ENCODE measurements at regions not wholly inside any gene's neighbourhood (a gene's known extent, or its start where the extent isn't known, plus 50 kb on each side); places are given as distances from the start of the nearest gene placed in this dataset.

GRCh38 chr15:95622843-95623242 is 707.7 kb upstream of the NR2F2 start:
- H3K27me3 ChIP-seq (ENCODE audit: control insufficient read depth, insufficient read depth, low read length), result no peaks in the 10 kb centered on the region
- no peak for FAIRE-seq
- no peak for TF ChIP-seq CTCF (IDR thresholded peaks at IDR 0.05; ENCODE audit: insufficient read depth, low read length, severe bottlenecking)
- H3K36me3 ChIP-seq (ENCODE audit: control insufficient read depth, insufficient read depth, low read length), result no peaks in the 10 kb centered on the region
- no peak for DNase-seq (ENCODE audit: low read depth)
- no peak overlapping the region for H3K4me3 ChIP-seq (ENCODE audit: low read depth, low read length)

- DNase-seq (ENCODE audit: low read depth), result no peak
- no peaks in the 10 kb centered on the region for H3K36me3 ChIP-seq (ENCODE audit: control insufficient read depth, insufficient read depth, low read length)
- FAIRE-seq, result no peak
- no peak overlapping the region for H3K4me3 ChIP-seq (ENCODE audit: low read depth, low read length)
- no peak for TF ChIP-seq CTCF (IDR thresholded peaks at IDR 0.05; ENCODE audit: insufficient read depth, low read length, severe bottlenecking)
- no peaks in the 10 kb centered on the region for H3K27me3 ChIP-seq (ENCODE audit: control insufficient read depth, insufficient read depth, low read length)
Observed at GRCh38 chr15:95624100-95624499, 706.4 kb upstream of the NR2F2 start.

GRCh38 chr15:95624616-95625361 is 705.7 kb upstream of the NR2F2 start:
- H3K4me3 ChIP-seq (ENCODE audit: low read depth, low read length), result no peak overlapping the region
- H3K36me3 ChIP-seq (ENCODE audit: control insufficient read depth, insufficient read depth, low read length), result no peaks in the 10 kb centered on the region
- DNase-seq (ENCODE audit: low read depth) (no peak), FAIRE-seq (no peak)
- no peaks in the 10 kb centered on the region for H3K27me3 ChIP-seq (ENCODE audit: control insufficient read depth, insufficient read depth, low read length)
- TF ChIP-seq CTCF (IDR thresholded peaks at IDR 0.05; ENCODE audit: insufficient read depth, low read length, severe bottlenecking), result no peak

GRCh38 chr15:95626501-95627361 is 703.8 kb upstream of the NR2F2 start:
- H3K36me3 ChIP-seq (ENCODE audit: control insufficient read depth, insufficient read depth, low read length), result no peaks in the 10 kb centered on the region
- no peaks in the 10 kb centered on the region for H3K27me3 ChIP-seq (ENCODE audit: control insufficient read depth, insufficient read depth, low read length)
- no peak for TF ChIP-seq CTCF (IDR thresholded peaks at IDR 0.05; ENCODE audit: insufficient read depth, low read length, severe bottlenecking)
- DNase-seq (ENCODE audit: low read depth), result no peak
- no peak overlapping the region for H3K4me3 ChIP-seq (ENCODE audit: low read depth, low read length)
- no peak for FAIRE-seq

GRCh38 chr15:95629503-95630168 is 700.9 kb upstream of the NR2F2 start:
- no peaks in the 10 kb centered on the region for H3K27me3 ChIP-seq (ENCODE audit: control insufficient read depth, insufficient read depth, low read length)
- DNase-seq (ENCODE audit: low read depth) (no peak), FAIRE-seq (no peak)
- no peak for TF ChIP-seq CTCF (IDR thresholded peaks at IDR 0.05; ENCODE audit: insufficient read depth, low read length, severe bottlenecking)
- no peaks in the 10 kb centered on the region for H3K36me3 ChIP-seq (ENCODE audit: control insufficient read depth, insufficient read depth, low read length)
- no peak overlapping the region for H3K4me3 ChIP-seq (ENCODE audit: low read depth, low read length)
